HFFc6 (cell line): ENCODE measurements at regions not wholly inside any gene's neighbourhood (a gene's known extent, or its start where the extent isn't known, plus 50 kb on each side); places are given as distances from the start of the nearest gene placed in this dataset.

Experiments
- DNase-seq: peaks from one replicate; pipeline ENCODE4 v3.0.0-alpha.2; 2018
- H3K27ac Mint-ChIP-seq: 2 replicates; pipeline ENCODE4 v1.8.0; 2020; ENCODE audit warnings: mild to moderate bottlenecking, mixed read lengths
- H3K27me3 Mint-ChIP-seq: 2 replicates; pipeline ENCODE4 v1.8.0; 2021; ENCODE audit warnings: mild to moderate bottlenecking, moderate library complexity, mixed read lengths; ENCODE audit not compliant: insufficient read depth
- H3K36me3 Mint-ChIP-seq: 2 replicates; pipeline ENCODE4 v1.8.0; 2021; ENCODE audit warnings: low read depth, mixed read lengths
- H3K4me1 Mint-ChIP-seq: 2 replicates; pipeline ENCODE4 v1.8.0; 2020; ENCODE audit warnings: low read depth, mixed read lengths
- H3K4me3 Mint-ChIP-seq: 2 replicates; pipeline ENCODE4 v1.8.0; 2020; ENCODE audit warnings: mild to moderate bottlenecking, moderate library complexity, mixed read lengths
- H3K9me3 Mint-ChIP-seq: 2 replicates; pipeline ENCODE4 v1.8.0; 2020; ENCODE audit warnings: mild to moderate bottlenecking, mixed read lengths
- TF ChIP-seq, protein P1 (sequence below): fragments of 200-600 bp; sonication (generic); IDR thresholded peaks from 2 replicates; pipeline ENCODE4 v1.5.0; 2021; ENCODE audit warnings: antibody characterized with exemption, mild to moderate bottlenecking

DNA sequence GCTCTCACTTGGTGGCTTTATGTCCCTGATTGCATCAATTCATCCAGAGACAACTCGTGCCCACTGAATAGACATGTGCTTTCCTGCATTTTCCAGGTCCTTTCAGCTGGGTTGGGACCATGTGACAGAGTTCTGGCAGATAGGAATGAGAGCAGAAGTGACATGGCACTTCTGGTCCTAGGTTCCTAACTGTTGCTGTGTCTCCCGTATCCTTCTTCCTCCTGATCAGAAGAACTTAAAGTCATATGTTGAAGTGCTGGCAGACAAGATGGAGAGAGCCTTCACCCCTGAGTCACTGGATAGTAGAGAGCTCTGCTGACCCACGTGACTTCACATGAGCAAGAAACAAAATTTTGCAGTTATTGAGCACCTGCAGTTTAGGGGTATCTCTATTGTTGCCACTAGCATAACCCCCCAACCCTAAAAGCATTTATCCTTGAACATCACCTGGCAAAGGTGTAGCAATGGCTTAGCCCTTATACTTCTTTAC, 80.0 kb downstream of the NREP start:
- no peaks in the 10 kb centered on the region for H3K36me3 Mint-ChIP-seq
- TF ChIP-seq, protein P1, sequence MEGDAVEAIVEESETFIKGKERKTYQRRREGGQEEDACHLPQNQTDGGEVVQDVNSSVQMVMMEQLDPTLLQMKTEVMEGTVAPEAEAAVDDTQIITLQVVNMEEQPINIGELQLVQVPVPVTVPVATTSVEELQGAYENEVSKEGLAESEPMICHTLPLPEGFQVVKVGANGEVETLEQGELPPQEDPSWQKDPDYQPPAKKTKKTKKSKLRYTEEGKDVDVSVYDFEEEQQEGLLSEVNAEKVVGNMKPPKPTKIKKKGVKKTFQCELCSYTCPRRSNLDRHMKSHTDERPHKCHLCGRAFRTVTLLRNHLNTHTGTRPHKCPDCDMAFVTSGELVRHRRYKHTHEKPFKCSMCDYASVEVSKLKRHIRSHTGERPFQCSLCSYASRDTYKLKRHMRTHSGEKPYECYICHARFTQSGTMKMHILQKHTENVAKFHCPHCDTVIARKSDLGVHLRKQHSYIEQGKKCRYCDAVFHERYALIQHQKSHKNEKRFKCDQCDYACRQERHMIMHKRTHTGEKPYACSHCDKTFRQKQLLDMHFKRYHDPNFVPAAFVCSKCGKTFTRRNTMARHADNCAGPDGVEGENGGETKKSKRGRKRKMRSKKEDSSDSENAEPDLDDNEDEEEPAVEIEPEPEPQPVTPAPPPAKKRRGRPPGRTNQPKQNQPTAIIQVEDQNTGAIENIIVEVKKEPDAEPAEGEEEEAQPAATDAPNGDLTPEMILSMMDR, result no peak
- peaks cover 45% of the 10 kb centered on the region for H3K4me1 Mint-ChIP-seq
- no peaks in the 10 kb centered on the region for H3K27me3 Mint-ChIP-seq
- H3K4me3 Mint-ChIP-seq, result no peak overlapping the region
- DNase-seq, result no peak
- no peak overlapping the region for H3K27ac Mint-ChIP-seq
- H3K9me3 Mint-ChIP-seq, result no peaks in the 10 kb centered on the region

DNA sequence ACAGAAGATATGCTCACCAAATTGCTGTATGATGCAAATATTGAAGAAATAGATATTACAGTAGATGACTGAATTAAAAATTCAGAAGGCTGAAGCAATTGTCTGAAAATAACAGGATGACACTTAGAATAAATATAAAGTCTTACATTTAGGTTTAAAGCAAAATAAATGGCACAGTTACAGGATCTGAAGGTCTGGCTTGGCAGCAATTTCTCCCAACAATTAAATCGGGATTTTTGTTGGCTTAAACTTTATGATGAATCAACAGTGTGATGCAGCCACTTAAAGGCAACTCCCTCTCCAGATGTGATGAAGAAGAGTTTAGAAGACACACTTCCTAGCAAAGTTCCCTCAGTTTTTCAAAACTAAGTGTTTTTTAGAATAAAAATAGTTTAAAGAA, 80.5 kb downstream of the NREP start:
- H3K27me3 Mint-ChIP-seq, result no peaks in the 10 kb centered on the region
- H3K27ac Mint-ChIP-seq, result no peak overlapping the region
- H3K4me3 Mint-ChIP-seq, result no peak overlapping the region
- H3K4me1 Mint-ChIP-seq, result peaks cover 40% of the 10 kb centered on the region
- TF ChIP-seq, protein P1, result no peak
- no peak for DNase-seq
- H3K36me3 Mint-ChIP-seq, result no peaks in the 10 kb centered on the region
- H3K9me3 Mint-ChIP-seq, result no peaks in the 10 kb centered on the region

DNA sequence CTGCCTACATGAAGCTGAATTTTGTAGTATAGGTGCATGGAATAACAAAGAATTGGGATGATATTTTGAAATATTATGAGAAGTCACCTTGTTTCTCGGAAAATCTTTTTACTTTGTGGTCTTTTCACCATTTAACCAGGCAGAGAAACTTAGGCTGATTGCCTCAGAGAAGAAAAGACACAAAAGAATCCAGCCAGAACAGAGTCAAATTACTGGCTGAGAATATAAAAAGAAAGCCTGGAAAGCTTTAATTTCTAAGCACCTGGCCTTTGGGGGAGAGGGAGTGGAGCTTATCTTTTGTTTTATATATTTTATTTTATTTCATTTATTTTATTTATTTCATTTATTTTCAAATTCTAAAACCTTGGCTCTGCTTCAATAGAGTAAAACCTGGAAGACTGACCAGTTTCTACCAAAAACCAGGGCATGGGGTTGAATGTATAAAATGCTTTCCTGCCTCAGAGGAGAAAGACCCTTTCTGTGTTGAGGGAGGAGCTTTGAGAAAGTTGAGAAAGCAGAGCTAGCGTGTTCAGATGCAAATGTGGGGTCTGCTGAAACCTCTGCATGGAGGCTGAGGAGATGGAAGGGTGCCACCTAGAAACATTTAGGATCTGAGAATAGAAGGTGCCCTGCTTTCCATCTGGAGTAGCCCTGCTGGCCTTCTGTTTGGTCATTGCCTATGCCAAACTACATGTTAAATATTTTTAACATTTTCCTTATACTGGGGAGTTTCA, 81.6 kb downstream of the NREP start:
- no peaks in the 10 kb centered on the region for H3K27me3 Mint-ChIP-seq
- TF ChIP-seq, protein P1, result no peak
- H3K27ac Mint-ChIP-seq, result no peak overlapping the region
- peaks cover 37% of the 10 kb centered on the region for H3K4me1 Mint-ChIP-seq
- no peaks in the 10 kb centered on the region for H3K9me3 Mint-ChIP-seq
- H3K36me3 Mint-ChIP-seq, result no peaks in the 10 kb centered on the region
- no peak for DNase-seq
- no peak overlapping the region for H3K4me3 Mint-ChIP-seq

DNA sequence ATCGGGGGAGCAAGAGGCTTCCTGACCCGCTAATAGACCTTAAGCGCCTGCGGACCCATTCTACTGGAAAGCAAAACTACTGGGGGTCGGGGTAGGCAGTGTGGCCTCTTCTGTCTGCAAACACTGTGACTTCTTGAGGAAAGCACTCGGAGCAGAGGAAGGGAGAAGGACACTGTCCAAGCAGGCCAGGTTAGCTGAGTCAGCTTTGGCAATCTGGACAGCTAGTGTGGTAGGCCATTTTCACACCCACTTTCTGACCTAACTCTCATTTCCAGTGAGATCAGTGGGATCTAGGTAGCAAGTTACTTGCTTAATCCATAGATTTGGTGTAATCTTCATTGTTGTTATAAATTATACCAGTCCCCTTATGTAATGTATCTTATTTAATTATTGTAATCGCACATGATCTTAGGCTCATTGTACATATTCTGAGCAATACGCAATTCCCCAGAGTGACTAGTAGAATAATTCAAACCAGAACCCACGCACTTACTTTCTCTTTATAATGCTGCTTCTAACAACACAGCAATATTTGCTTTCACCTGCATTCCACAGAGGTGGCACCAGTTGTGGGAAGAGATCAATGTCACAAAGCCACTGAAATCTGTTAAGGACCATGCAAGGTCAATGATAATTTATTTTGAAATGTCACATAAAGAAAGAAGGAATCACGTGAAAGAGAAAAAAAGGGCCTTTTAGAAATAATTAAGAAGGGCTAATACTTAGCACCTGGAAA, 82.9 kb downstream of the NREP start:
- DNase-seq, result no peak
- Mint-ChIP-seq H3K4me3 (no peak overlapping the region), H3K36me3 (no peaks in the 10 kb centered on the region), H3K9me3 (no peaks in the 10 kb centered on the region), H3K4me1 (peaks cover 34% of the 10 kb centered on the region), H3K27me3 (no peaks in the 10 kb centered on the region), H3K27ac (no peak overlapping the region)
- TF ChIP-seq, protein P1, result no peak

DNA sequence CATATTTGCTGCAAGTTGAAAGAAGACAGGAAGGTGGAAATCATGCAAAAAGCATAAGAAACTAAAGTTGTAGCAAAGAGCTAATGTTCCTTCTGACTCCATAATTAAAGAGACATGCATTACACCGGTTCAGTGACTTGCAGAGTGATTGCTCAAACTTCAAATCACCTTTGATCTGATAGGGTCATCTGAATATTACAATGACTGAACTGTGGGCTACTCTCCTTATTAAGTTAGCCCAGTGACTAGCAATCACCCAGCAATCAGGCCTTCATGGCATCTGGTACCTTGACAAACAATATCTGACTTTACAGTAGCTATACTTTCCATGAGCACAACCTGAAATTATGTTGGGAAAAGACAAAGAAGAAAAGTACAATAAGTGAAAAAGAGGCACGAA, 84.9 kb downstream of the NREP start:
- no peak for DNase-seq
- no peak overlapping the region for H3K4me3 Mint-ChIP-seq
- TF ChIP-seq, protein P1, result no peak
- H3K9me3 Mint-ChIP-seq, result no peaks in the 10 kb centered on the region
- peaks cover 44% of the 10 kb centered on the region for H3K4me1 Mint-ChIP-seq
- H3K27ac Mint-ChIP-seq, result no peak overlapping the region
- H3K36me3 Mint-ChIP-seq, result no peaks in the 10 kb centered on the region
- H3K27me3 Mint-ChIP-seq, result peaks cover 2% of the 10 kb centered on the region; the same call in 1 of the 2 replicates
